ENCODE measurements at regions not wholly inside any gene's neighbourhood (a gene's known extent, or its start where the extent isn't known, plus 50 kb on each side); places are given as distances from the start of the nearest gene placed in this dataset.

- ATAC-seq (ENCODE audit: low read depth) (no peak), DNase-seq (no peak)
- H3K27ac Mint-ChIP-seq, result no peak overlapping the region
- H3K27me3 Mint-ChIP-seq, result no peaks in the 10 kb centered on the region
- H3K36me3 Mint-ChIP-seq, result no peaks in the 10 kb centered on the region
- no peaks in the 10 kb centered on the region for H3K9me3 Mint-ChIP-seq
- POLR2A ChIA-PET, result no interaction called here
- H3K4me3 Mint-ChIP-seq, result no peak overlapping the region
- no peaks in the 10 kb centered on the region for H3K4me1 Mint-ChIP-seq
Observed at GRCh38 chr11:70528794-70529580, 130.7 kb downstream of the CTTN start.

GRCh38 chr11:70530010-70530409, 131.7 kb downstream of the CTTN start:
- POLR2A ChIA-PET, result no interaction called here
- ATAC-seq (ENCODE audit: low read depth) (no peak), DNase-seq (no peak)
- no peaks in the 10 kb centered on the region for H3K36me3 Mint-ChIP-seq
- H3K27ac Mint-ChIP-seq, result no peak overlapping the region
- no peaks in the 10 kb centered on the region for H3K4me1 Mint-ChIP-seq
- H3K27me3 Mint-ChIP-seq, result no peaks in the 10 kb centered on the region
- H3K9me3 Mint-ChIP-seq, result peaks cover under 1% of the 10 kb centered on the region
- H3K4me3 Mint-ChIP-seq, result no peak overlapping the region

- Mint-ChIP-seq H3K36me3 (no peaks in the 10 kb centered on the region), H3K27ac (no peak overlapping the region), H3K4me3 (no peak overlapping the region), H3K27me3 (no peaks in the 10 kb centered on the region), H3K9me3 (peaks cover 4% of the 10 kb centered on the region), H3K4me1 (no peaks in the 10 kb centered on the region)
- POLR2A ChIA-PET, result no interaction called here
- ATAC-seq (ENCODE audit: low read depth) (no peak), DNase-seq (no peak)
Observed at GRCh38 chr11:70530629-70531185, 132.4 kb downstream of the CTTN start.

GRCh38 chr11:70531281-70532065, 133.1 kb downstream of the CTTN start:
- ATAC-seq (ENCODE audit: low read depth), result no peak
- Mint-ChIP-seq H3K27ac (no peak overlapping the region), H3K27me3 (no peaks in the 10 kb centered on the region), H3K4me1 (no peaks in the 10 kb centered on the region), H3K9me3 (peaks cover 4% of the 10 kb centered on the region), H3K4me3 (no peak overlapping the region), H3K36me3 (no peaks in the 10 kb centered on the region)
- POLR2A ChIA-PET, result no interaction called here
- no peak for DNase-seq

GRCh38 chr11:70532066-70532440, 133.7 kb downstream of the CTTN start:
- H3K4me1 Mint-ChIP-seq, result no peaks in the 10 kb centered on the region
- DNase-seq (no peak), ATAC-seq (ENCODE audit: low read depth) (no peak)
- no peak overlapping the region for H3K4me3 Mint-ChIP-seq
- POLR2A ChIA-PET, result no interaction called here
- no peaks in the 10 kb centered on the region for H3K36me3 Mint-ChIP-seq
- H3K27ac Mint-ChIP-seq, result no peak overlapping the region
- no peaks in the 10 kb centered on the region for H3K27me3 Mint-ChIP-seq
- H3K9me3 Mint-ChIP-seq, result peaks cover 4% of the 10 kb centered on the region

GRCh38 chr11:70532731-70533130, 134.4 kb downstream of the CTTN start:
- ATAC-seq (ENCODE audit: low read depth), result no peak
- Mint-ChIP-seq H3K27me3 (no peaks in the 10 kb centered on the region), H3K4me1 (no peaks in the 10 kb centered on the region)

GRCh38 chr11:70535191-70535971, 137.1 kb downstream of the CTTN start:
- H3K27me3 Mint-ChIP-seq, result no peaks in the 10 kb centered on the region
- H3K9me3 Mint-ChIP-seq, result peaks cover 4% of the 10 kb centered on the region
- no peak overlapping the region for H3K4me3 Mint-ChIP-seq
- no peaks in the 10 kb centered on the region for H3K4me1 Mint-ChIP-seq
- no peak overlapping the region for H3K27ac Mint-ChIP-seq
- no peak for DNase-seq
- ATAC-seq (ENCODE audit: low read depth), result no peak
- POLR2A ChIA-PET, result no interaction called here
- no peaks in the 10 kb centered on the region for H3K36me3 Mint-ChIP-seq

More at GRCh38 chr11:70532731-70533130, 134.4 kb downstream of the CTTN start:
- Mint-ChIP-seq H3K4me3 (no peak overlapping the region), H3K27ac (no peak overlapping the region), H3K9me3 (peaks cover 4% of the 10 kb centered on the region), H3K36me3 (no peaks in the 10 kb centered on the region)
- POLR2A ChIA-PET, result no interaction called here
- no peak for DNase-seq

- Mint-ChIP-seq H3K9me3 (peaks cover 4% of the 10 kb centered on the region), H3K36me3 (no peaks in the 10 kb centered on the region), H3K27ac (no peak overlapping the region), H3K27me3 (no peaks in the 10 kb centered on the region), H3K4me3 (no peak overlapping the region), H3K4me1 (no peaks in the 10 kb centered on the region)
- DNase-seq (no peak), ATAC-seq (ENCODE audit: low read depth) (no peak)
- POLR2A ChIA-PET, result no interaction called here
Observed at GRCh38 chr11:70536051-70536877, 137.9 kb downstream of the CTTN start.

- no peaks in the 10 kb centered on the region for H3K27me3 Mint-ChIP-seq
- H3K36me3 Mint-ChIP-seq, result no peaks in the 10 kb centered on the region
- H3K4me3 Mint-ChIP-seq, result no peak overlapping the region
- ATAC-seq (ENCODE audit: low read depth), result no peak
- no peak overlapping the region for H3K27ac Mint-ChIP-seq
- DNase-seq, result no peak
- H3K9me3 Mint-ChIP-seq, result peaks cover 4% of the 10 kb centered on the region
- POLR2A ChIA-PET, result no interaction called here
- no peaks in the 10 kb centered on the region for H3K4me1 Mint-ChIP-seq
Observed at GRCh38 chr11:70537576-70538571, 139.5 kb downstream of the CTTN start.

GRCh38 chr11:70538641-70539359, 140.5 kb downstream of the CTTN start:
- Mint-ChIP-seq H3K4me3 (no peak overlapping the region), H3K27me3 (no peaks in the 10 kb centered on the region), H3K36me3 (no peaks in the 10 kb centered on the region), H3K9me3 (peaks cover 4% of the 10 kb centered on the region), H3K4me1 (no peaks in the 10 kb centered on the region), H3K27ac (no peak overlapping the region)
- POLR2A ChIA-PET, result no interaction called here
- no peak for DNase-seq
- no peak for ATAC-seq (ENCODE audit: low read depth)

- POLR2A ChIA-PET, result no interaction called here
- ATAC-seq (ENCODE audit: low read depth), result no peak
- H3K4me3 Mint-ChIP-seq, result no peak overlapping the region
- no peak overlapping the region for H3K27ac Mint-ChIP-seq
- DNase-seq, result no peak
- peaks cover 4% of the 10 kb centered on the region for H3K9me3 Mint-ChIP-seq
- H3K4me1 Mint-ChIP-seq, result no peaks in the 10 kb centered on the region
- H3K36me3 Mint-ChIP-seq, result no peaks in the 10 kb centered on the region
- H3K27me3 Mint-ChIP-seq, result no peaks in the 10 kb centered on the region
Observed at GRCh38 chr11:70539360-70540095, 141.2 kb downstream of the CTTN start.

Measured in activated naive CD8-positive, alpha-beta T cell treated with anti-CD3 and anti-CD28 coated beads, Interleukin-2, amount 10 ng/mL, durations not matched to agents 7 days and 5 days (primary cell).